ENCODE measurements at regions not wholly inside any gene's neighbourhood (a gene's known extent, or its start where the extent isn't known, plus 50 kb on each side); places are given as distances from the start of the nearest gene placed in this dataset.

DNA sequence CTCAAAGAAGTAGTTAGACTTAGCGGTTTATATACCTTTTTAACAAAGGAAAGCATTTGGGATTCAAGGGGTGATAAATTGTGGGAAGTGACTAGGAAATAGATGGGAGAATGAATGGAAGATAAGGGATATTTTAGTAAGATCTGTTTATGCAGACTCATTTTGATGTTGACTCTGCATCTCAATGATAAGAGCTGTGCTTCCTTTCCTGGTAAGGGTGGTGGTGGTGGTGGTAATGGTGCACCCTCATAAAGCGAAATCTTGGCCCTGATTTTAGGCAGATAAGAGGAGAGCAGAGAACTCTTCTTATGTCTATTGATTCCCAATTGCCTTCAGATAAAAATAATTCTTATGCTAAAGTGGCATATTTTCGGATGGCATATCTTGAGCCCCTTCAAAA, 197.1 kb downstream of the SPRY1 start:
- TF ChIP-seq, protein P1, sequence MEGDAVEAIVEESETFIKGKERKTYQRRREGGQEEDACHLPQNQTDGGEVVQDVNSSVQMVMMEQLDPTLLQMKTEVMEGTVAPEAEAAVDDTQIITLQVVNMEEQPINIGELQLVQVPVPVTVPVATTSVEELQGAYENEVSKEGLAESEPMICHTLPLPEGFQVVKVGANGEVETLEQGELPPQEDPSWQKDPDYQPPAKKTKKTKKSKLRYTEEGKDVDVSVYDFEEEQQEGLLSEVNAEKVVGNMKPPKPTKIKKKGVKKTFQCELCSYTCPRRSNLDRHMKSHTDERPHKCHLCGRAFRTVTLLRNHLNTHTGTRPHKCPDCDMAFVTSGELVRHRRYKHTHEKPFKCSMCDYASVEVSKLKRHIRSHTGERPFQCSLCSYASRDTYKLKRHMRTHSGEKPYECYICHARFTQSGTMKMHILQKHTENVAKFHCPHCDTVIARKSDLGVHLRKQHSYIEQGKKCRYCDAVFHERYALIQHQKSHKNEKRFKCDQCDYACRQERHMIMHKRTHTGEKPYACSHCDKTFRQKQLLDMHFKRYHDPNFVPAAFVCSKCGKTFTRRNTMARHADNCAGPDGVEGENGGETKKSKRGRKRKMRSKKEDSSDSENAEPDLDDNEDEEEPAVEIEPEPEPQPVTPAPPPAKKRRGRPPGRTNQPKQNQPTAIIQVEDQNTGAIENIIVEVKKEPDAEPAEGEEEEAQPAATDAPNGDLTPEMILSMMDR (IDR thresholded peaks at IDR 0.05): no peak
- TF ChIP-seq POLR2A (IDR thresholded peaks at IDR 0.05): no peak

Measured in esophagus squamous epithelium (tissue), 4 donors.